ENCODE measurements at regions not wholly inside any gene's neighbourhood (a gene's known extent, or its start where the extent isn't known, plus 50 kb on each side); places are given as distances from the start of the nearest gene placed in this dataset.

DNA sequence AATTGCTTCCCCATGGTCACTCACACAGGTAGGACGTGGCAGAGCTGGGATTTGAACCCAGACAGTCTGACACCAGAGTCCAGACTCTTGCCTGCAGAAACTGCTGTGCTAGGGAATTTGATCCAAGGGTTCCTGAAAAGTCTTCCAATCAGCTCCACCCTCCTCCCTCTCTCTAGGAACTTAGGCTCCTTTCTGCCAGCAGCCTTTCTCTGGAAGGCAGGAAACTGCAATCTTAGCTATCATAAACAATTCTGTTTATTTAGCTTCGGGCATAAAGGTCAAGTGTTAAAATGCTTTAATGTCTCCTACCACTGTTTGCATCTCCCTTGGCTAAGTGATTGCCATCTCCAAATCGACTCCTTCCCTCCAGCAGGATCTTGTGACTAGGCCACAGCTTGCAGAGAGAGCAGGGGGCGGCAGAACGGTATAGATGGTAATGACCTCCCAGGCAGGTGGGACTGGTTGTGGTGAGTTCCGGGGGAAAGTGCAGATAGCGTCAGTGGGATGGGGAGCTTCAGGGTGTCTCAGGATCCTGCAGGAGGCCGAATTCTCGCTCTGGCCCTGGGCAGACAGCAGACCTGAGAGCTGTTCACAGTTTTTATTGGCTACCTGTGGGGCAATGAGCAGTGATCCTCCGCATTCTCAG lies 882.4 kb upstream of the EEF2KMT start:
- TF ChIP-seq, protein P1, sequence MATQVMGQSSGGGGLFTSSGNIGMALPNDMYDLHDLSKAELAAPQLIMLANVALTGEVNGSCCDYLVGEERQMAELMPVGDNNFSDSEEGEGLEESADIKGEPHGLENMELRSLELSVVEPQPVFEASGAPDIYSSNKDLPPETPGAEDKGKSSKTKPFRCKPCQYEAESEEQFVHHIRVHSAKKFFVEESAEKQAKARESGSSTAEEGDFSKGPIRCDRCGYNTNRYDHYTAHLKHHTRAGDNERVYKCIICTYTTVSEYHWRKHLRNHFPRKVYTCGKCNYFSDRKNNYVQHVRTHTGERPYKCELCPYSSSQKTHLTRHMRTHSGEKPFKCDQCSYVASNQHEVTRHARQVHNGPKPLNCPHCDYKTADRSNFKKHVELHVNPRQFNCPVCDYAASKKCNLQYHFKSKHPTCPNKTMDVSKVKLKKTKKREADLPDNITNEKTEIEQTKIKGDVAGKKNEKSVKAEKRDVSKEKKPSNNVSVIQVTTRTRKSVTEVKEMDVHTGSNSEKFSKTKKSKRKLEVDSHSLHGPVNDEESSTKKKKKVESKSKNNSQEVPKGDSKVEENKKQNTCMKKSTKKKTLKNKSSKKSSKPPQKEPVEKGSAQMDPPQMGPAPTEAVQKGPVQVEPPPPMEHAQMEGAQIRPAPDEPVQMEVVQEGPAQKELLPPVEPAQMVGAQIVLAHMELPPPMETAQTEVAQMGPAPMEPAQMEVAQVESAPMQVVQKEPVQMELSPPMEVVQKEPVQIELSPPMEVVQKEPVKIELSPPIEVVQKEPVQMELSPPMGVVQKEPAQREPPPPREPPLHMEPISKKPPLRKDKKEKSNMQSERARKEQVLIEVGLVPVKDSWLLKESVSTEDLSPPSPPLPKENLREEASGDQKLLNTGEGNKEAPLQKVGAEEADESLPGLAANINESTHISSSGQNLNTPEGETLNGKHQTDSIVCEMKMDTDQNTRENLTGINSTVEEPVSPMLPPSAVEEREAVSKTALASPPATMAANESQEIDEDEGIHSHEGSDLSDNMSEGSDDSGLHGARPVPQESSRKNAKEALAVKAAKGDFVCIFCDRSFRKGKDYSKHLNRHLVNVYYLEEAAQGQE (IDR thresholded peaks at IDR 0.05; ENCODE audit: insufficient read depth in 1 of 2, low read depth in 2 of 2, low read length in 2 of 2): no peak
- no peak for TF ChIP-seq TAF1 (IDR thresholded peaks at IDR 0.05; ENCODE audit: borderline replicate concordance, insufficient read depth, low read length)
- TF ChIP-seq POLR2AphosphoS5 (IDR thresholded peaks at IDR 0.05; ENCODE audit: low read depth, low read length): no peak
- no peak for TF ChIP-seq FOXP2 (optimal IDR thresholded peaks at IDR 0.05; ENCODE audit: borderline replicate concordance, extremely low read depth, extremely low read length, insufficient read depth)
- TF ChIP-seq SIN3A (IDR thresholded peaks at IDR 0.05; ENCODE audit: borderline replicate concordance, insufficient read depth, low read length): no peak

DNA sequence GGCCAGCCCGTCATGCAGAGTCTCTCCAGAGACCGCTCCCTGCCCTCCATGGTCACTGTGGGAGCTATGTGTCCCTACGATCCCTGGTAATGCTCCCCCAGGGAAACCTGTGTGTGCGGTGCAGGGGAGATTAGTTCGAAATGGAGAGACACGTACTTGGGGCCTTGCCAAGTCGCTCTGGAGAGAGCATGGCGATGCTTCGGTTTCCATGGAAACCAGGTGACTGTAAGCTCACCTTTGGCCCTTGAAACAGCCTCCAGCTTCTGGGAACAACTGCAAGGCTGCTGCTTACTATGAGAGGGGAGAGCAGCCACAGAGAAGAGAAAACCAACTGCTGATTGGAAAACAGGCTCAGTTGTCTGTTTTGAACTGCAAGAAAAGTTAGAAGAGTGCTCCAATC lies 879.7 kb upstream of the EEF2KMT start:
- no peak for TF ChIP-seq POLR2AphosphoS5 (IDR thresholded peaks at IDR 0.05; ENCODE audit: low read depth, low read length)
- TF ChIP-seq, protein P1 (IDR thresholded peaks at IDR 0.05; ENCODE audit: insufficient read depth in 1 of 2, low read depth in 2 of 2, low read length in 2 of 2): no peak
- TF ChIP-seq FOXP2 (optimal IDR thresholded peaks at IDR 0.05; ENCODE audit: borderline replicate concordance, extremely low read depth, extremely low read length, insufficient read depth): no peak
- no peak for TF ChIP-seq TAF1 (IDR thresholded peaks at IDR 0.05; ENCODE audit: borderline replicate concordance, insufficient read depth, low read length)
- no peak for TF ChIP-seq SIN3A (IDR thresholded peaks at IDR 0.05; ENCODE audit: borderline replicate concordance, insufficient read depth, low read length)

DNA sequence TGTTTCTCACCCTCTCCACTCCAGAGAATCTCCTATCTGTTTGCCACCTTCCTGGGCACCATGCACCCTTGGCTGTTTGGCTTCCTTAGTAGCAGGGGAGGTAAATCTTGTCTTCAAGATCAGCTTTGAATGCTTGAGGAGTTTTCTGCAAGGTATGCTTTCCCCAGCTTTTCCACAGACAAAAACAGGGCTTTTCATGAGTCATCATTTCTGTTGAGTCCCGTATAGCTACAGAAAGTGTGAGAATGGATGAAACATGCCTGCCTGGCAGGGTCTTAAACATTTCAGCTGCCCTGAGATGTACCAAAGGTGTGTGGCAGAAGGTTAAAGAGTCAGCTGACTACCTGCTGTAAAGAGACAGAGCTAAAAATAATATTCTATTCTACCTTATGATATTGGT lies 875.2 kb upstream of the EEF2KMT start:
- TF ChIP-seq, protein P1 (IDR thresholded peaks at IDR 0.05; ENCODE audit: insufficient read depth in 1 of 2, low read depth in 2 of 2, low read length in 2 of 2): no peak
- TF ChIP-seq SIN3A (IDR thresholded peaks at IDR 0.05; ENCODE audit: borderline replicate concordance, insufficient read depth, low read length) (no peak), FOXP2 (optimal IDR thresholded peaks at IDR 0.05; ENCODE audit: borderline replicate concordance, extremely low read depth, extremely low read length, insufficient read depth) (no peak)

DNA sequence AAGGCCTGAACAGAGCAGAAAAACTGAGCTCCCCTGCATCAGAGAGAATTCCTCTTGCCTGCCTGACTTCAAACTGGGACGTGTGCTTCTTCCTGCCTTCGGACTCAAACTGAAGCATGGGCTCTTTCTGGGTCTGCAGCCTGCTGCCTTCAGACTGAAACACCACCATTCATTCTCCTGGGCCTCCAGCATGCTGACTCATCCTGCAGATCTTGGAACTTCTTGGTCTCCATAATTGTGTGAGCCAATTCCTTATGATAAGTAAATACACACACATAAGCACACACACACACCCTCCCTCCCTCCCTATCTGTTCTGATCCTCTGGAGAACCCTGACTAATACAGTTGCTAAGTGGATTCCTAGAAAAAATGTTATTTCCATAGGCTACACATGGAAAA lies 874.3 kb upstream of the EEF2KMT start:
- TF ChIP-seq TAF1 (IDR thresholded peaks at IDR 0.05; ENCODE audit: borderline replicate concordance, insufficient read depth, low read length) (no peak), SIN3A (IDR thresholded peaks at IDR 0.05; ENCODE audit: borderline replicate concordance, insufficient read depth, low read length) (no peak)
- TF ChIP-seq, protein P1 (IDR thresholded peaks at IDR 0.05; ENCODE audit: insufficient read depth in 1 of 2, low read depth in 2 of 2, low read length in 2 of 2): no peak

DNA sequence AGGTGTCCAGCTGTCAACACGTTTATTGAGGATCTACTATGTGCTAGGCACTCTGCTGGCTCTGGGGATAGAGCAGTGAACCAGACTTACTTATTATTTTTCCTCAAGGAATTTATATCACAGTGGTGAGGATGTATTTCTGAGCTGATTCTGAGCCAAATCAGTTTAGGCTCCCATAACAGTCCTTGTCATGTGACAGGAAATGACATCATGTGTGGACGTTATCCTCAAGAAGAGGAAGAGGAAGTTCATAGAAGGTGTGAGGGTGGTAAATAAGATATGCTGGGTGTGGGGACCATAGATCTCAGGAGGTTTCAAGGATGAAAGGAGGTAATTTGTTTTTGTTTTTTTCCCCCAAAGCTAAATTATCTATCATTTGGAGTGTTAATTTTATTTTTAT lies 873.5 kb upstream of the EEF2KMT start:
- TF ChIP-seq POLR2AphosphoS5 (IDR thresholded peaks at IDR 0.05; ENCODE audit: low read depth, low read length) (no peak), TAF1 (IDR thresholded peaks at IDR 0.05; ENCODE audit: borderline replicate concordance, insufficient read depth, low read length) (no peak), SIN3A (IDR thresholded peaks at IDR 0.05; ENCODE audit: borderline replicate concordance, insufficient read depth, low read length) (no peak), FOXP2 (optimal IDR thresholded peaks at IDR 0.05; ENCODE audit: borderline replicate concordance, extremely low read depth, extremely low read length, insufficient read depth) (no peak)
- TF ChIP-seq, protein P1 (IDR thresholded peaks at IDR 0.05; ENCODE audit: insufficient read depth in 1 of 2, low read depth in 2 of 2, low read length in 2 of 2): no peak
